HG03521 (cell line): ENCODE measurements at regions not wholly inside any gene's neighbourhood (a gene's known extent, or its start where the extent isn't known, plus 50 kb on each side); places are given as distances from the start of the nearest gene placed in this dataset.

Experiments used
- ATAC-seq: cut with Tn5 transposase; IDR thresholded peaks from one replicate; pipeline ENCODE4 v1.9.1; 2021; ENCODE audit warnings: mild to moderate bottlenecking, moderate library complexity; ENCODE audit not compliant: unreplicated experiment

DNA sequence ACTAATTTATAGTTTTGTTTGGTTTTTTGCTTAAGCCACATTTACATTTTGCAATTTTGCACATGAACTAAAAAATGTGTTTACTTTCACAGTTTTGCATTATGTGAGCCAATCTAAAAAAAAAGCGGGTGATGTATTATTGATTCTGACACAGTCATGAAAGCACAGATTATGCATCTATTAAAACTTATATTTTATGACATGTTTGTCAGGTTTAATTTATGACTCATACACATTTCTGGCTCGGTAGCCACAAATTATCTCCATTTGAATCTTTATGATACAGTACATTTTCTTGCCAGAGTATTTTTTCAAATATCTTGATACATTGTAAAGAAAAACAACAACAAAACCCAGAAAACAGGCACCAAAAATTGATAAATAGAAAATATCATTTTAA is 280.4 kb upstream of the GRIP1 start:
- no peak for ATAC-seq

DNA sequence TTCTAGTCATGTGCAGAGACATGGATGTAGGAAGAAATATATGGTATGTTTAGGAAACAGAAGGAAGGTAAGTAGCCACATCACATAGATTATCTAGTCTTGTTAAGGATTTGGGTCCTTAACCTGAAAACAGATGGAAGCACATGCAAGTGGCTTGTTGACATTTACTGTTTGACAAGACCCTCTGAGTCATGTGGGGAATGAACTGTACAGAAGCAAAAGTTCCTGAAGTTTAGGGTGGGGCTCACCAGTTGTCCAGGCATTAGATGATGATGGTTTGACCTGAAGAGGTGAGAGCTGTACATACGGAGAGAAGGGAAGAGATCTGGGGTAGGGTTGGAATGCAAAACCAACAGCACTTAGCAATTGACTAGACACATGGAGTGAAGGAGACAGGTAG is 281.1 kb upstream of the GRIP1 start:
- ATAC-seq = no peak

DNA sequence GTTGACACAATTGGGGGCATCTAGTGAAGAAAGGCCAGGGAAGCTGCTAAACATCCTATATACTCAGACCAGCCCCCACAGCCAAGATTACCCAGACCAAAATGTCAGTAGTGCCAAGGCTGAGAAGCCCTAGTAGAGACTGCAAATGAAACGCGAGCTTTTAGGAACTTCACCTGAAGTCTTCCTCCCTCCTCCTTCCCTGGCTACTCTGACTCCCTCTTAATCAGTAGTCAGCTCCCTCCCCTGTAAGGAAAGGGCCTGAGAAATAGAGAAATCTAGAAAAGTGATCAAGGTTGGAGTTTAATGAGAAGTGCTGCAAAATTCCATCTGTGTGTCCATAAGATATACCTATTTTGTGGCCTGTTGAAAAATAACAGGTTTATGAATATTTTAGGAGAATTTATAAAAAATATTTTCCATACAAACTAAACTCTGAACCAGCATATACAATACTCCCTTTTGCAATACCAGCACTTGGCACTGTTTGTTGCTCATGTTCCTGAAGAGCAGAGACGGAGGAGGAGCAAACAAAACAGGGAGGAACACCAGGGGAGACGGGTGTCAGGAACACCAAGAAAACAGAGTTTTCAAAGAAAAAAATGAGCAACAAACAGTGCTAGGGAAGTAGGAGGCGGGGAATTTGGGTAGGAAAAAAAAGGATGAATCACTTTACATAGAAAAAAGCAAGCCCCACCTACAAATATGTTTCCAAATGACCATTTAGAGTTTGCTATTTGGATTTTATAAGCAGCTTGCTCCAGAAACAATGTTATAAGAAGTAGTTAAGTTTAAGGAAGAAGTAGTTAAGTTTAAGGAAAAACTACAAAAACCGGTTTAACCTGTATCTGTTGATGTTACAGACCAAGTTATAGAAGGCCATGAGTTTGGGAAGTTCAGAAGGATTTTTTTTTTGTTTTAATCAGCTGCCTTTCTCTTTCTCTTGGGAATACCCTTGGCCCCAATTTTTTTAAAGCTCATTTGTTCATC is 282.1 kb upstream of the GRIP1 start:
- no peak for ATAC-seq

DNA sequence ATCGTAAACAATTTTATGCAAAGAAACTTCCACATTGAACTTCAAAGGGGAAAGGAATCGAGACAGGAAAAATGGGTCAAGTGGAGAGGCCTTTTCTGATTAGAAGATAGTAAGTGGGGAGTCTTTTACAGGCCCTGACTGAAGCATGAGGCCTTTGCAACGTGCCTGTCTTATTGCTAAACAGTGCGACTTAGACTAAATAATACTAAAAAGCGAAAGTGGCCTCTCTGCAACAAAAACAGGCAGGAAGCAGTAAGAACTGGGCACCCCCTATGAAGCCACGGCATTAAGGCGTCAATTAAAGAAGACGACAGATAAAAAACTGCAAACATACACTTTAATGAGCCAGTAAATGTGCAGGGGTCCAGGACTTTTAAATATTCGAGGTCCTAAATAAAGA is 283.4 kb upstream of the GRIP1 start:
- ATAC-seq = no peak

DNA sequence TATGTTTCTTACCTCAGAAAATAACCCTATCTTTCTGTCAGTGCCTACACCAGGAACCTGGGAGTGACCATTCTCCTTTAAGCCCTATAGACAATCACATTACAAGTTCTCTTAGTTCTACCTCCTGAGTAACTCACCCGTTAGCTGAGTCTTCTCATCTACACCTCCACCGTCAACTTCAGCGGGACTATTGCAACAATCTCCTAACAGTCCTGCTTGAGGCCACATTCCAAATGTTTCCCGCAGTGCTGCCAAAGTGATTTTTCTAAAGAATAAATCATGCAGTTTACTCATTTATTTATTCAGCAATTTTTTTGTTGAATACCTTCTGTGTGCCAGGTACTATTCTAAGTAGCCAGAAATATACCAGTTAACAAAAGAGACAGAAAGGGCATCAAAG is 285.0 kb upstream of the GRIP1 start:
- no peak for ATAC-seq

DNA sequence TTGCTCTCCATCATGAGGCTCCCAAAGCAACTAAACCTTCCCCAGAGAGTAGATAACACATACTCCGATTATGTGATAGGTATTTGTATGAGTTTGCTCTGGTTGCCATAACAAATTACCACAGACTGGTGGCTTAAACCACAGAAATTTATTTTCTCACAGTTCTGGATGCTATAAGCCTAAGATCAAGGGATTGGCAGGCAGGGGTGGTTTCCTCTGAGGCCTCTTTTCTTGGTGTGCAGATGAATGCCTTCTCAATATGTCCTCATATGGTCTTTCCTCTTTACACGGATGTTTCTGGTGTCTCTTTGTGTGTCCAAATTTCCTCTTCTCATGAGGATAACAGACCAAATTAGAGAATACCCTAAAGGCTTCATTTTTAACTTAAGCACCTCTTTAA is 285.8 kb upstream of the GRIP1 start:
- ATAC-seq = no peak

DNA sequence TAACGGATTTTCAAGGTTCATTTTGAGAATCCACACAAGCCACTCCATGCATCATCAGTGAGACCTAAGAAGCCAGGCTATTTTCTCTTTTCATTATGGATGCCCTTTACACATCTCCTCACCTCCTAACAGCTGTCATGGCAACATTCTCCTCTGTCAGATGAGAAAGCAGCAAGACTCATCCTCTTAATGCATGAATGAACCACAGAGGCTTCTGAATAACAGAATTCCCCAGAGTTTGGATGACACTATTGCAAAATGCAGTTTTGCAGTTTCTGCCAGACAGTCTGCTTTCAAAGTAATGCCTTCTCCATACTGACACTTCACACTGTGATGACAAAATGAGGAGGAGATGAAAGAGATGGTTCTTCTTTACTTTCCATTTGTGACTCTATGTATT is 286.7 kb upstream of the GRIP1 start:
- no peak for ATAC-seq

DNA sequence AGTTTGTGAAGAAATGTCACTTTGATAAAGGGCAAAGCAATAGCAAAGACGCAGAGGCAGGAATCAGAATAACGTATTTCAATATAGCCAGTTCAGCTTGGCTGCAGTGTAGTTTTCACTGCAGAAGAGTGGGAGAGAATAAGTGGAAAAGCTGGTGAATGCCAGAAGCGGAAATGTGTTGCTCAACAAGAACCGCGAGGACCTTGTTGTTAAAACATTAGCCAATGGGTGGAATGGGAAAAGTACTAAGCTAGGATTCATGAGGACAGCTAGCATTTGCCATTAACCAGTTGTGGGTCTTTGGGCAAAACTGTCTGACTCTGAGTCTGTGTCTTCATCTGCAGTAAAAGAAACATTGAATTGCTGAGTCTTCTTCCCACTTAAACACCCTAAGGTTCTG is 292.9 kb upstream of the GRIP1 start:
- no peak for ATAC-seq

DNA sequence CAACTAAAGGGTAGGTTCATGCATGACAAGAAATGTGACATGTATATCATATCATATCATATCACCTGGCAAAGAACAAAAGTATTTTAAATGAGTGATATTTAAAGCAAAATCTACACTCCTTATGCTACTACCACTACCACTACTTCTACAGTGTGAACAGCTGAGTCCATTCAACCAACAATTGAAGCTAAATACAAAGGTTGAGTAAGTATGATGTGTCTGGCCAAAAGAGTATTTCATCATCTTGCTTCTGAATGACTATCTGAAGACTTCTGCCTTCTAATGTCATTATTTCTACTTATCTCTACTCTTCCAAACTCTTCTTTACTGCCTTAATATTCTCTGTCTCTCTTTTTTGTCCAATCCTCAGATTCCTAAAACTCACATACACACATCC is 292.6 kb upstream of the CAND1 start:
- ATAC-seq = no peak

DNA sequence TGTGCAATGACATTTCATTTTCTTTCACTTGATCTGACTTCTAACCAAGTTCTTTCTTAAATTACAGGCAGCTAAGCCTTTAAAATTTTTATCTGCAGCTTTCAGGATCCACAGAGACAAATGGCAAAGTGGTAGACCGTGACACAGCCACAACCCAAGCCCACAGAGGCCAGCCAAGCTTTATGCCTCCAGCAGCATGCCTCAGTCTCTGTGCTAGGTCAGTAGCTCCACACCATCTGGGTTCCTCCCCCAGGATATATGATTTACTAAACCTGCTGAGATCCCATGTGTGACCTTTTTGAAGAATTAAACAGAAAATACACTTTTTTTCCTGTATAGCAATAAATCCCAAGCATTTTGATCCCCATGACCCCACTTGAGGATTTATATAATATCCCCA is 290.4 kb upstream of the CAND1 start:
- no peak for ATAC-seq

DNA sequence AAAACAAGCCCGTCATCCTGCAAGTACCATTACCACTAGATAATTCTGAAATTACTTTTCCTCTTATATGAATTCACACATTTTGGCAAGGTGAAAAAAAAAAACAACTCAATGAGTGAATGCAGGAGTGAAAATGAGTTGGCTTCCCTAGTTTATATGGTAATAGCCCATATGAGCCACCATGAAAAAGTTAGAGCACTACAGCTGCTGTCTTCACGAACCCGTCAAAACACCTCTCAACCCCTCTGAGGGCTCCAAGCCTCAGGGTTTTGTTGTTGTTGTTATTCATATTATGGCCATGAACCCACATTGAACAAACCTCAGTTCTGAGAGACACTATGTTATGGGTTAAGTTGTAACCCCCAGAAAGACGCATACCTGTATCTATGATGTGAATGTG is 289.9 kb upstream of the CAND1 start:
- no peak for ATAC-seq

DNA sequence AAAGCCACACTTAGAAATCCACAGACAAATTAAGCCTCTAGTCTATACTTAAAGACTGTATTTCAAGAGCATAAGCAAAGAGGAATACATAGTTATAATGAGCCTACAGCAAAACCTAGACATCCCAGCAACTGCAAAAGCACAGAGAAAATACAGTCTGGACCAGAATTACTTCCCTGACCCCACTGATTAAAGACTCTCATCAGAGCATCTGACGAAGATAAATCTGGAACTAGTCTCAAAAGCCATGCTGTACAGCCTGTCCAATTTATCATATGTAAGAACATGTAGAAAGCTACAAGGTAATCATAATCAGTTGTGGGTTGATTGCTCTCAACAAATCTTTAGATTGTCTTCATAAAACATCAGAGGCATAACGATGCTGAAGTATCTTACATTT is 285.1 kb upstream of the CAND1 start:
- ATAC-seq = no peak

DNA sequence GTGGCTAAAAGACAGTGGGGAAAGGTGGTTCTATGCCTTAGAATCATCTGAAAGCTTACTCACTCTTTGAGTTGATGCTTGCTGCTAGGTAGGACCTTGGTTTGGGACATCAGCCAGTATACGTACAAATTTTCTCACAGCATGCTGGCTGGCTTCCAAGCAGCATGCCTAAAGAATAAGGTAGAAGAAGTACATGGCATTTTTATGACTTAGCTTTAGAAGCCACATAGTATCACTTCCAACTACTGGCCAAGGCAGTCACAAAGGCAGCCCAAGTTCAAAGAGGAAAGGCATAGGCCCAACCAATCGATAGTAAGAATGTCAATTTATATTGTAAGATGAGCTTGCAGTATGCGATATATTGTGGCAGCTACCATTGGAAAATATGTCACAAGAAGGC is 284.2 kb upstream of the CAND1 start:
- no peak for ATAC-seq

DNA sequence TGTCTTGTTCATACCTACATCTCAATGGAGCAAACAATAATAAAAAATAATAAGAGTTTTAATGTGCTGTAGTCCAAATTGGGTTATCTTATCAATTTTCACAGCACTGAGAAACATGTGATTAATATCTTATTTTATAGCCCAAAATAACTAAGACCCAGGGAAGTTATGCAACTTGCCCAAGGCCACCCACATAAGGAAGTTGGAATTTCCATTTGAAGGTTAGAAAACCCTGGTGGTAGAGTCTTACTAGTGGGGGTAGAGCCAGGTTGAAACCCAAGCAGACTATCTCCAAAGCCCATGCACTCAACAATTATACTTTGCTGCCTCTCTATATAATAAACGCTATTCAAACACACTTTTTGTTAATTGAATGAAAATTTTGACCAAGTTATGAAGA is 270.0 kb upstream of the CAND1 start:
- ATAC-seq = no peak

DNA sequence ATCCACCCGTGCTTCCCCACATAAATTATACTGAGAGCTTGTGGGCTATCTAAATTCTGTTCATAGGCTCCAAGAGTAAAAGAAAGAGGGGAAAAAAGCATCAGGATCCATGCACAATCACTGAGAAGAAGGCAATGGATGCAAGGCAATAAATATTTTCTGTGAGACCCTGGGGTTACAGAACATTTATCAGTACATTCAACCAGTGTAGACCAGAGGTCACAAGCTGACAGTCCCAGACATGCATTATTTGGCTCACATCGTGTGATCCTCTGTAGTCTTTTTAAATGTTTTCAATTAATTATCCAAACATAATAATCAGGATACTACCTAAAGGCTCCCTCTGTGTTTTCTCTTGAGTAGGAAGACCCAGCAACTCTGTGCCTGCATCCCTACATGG is 267.9 kb upstream of the CAND1 start:
- ATAC-seq = no peak

DNA sequence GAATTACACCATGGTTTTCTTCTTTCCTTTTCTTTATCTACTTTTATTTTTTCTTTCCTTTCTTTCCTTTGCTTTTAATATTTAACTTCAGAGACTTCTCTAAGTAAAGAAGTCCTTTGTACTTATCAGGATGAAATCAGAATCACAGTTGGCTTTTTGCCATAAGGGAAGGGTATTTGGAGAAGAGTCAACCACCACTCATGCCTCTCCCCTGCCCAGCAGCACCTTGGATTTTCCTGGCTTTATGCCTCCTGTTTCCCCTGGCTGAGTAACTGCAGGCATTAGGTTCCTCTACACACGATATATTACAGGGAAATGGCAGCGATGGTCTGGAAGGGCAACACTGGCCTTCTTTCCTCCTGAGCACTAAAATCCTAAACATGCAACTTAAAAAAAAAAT is 266.4 kb upstream of the CAND1 start:
- ATAC-seq = no peak

DNA sequence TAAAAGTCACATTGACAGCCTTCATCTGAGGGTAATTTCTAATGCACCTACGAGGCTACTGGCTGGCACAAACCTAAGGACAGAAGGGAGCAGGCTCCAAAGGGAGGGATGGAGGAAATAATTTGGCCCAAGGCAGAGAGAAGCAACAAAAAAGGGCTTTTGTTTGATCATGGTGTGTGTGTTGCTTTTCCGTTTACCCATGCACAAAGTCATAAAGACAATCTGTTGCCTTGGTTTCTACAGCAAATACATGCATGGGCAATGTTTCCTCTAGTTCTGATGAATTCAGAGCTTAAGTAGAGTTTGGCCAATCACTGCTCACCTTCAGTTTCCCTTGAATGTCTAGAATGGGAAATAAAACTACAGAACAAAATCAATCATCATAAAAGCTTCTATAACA is 262.5 kb upstream of the CAND1 start:
- no peak for ATAC-seq

DNA sequence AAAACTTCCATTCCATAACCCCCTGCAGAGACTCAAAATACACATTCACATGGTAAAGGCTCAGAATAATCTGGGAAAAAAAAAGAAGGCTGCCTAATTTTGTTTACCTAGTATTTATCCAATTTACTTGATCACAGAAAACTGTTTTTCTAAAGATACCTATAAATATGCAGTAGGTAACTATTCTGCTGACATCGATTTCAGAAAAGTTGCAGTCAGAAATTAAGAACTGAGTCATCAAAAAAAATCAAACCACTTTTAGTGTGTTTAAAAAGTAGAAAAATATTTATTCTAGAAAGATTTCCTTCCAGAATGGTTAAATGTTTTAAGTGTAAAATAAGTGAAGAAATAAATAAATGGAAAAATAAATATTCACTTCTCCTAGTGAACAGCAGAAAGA is 254.5 kb upstream of the CAND1 start:
- no peak for ATAC-seq

DNA sequence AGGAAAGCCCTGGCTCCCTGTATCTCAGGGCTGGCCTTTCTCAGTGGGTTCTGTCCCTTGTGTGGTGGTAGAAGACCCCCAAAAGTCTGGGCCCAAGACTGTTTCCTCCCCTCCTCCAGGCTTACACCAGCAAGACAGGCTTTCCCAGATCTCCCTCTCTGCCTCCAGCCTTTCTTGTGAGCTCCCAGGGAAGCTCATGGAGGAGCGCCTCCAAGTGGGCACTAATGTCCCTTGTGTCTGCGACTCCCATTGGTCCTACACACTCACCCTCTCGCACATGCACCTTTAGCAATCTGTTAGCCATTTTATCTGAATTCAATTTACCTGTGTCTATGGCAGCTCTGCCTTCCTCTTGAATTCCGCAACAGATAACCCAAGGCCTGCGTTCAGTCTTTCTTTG is 251.1 kb upstream of the CAND1 start:
- ATAC-seq = no peak

DNA sequence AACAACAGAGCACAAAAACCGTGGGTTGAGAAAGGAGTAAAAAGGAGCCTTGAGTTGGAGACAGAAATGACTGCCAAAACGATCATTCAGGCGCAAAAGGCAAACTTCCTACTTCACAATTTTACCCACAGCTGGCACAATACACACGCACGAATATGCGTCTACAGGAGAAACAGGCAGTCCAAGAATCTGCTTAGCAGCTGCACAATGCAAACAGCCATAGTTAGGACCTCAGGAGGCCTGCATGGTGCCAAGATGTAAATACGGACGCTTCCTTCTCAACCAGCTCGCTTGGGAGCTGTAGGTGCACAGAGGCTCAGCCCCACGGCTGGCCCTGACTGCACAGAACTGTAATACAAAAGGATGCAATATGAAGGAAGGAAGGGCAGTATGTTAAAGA is 250.1 kb upstream of the CAND1 start:
- no peak for ATAC-seq

DNA sequence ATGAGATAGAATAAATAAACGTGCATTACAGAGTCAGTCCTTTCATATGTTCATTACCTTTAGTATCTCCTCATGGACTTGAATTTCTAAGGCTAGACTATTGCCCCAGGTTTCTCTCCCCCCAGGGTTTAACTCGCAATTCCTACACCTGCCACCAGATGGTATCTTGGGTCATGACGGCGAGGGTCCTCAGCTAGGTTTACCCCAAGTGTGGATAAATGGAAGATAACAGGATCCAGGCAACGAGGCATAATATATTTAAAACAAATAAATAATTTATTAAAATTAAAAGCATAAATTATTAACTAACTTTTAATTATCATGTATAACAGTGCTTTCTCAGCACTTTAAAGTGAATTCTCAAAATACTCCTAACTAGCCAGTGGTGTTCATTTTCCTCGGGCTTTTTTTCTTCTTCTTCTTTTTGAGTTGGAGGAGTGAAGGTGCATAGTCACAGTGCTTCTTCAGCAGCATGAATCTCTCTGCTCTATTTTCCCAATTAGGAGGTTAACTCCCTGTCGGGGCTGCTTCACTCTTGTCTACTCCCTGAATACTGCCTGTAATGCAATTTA is 243.5 kb upstream of the CAND1 start:
- peak; percentile 65 for ATAC-seq

DNA sequence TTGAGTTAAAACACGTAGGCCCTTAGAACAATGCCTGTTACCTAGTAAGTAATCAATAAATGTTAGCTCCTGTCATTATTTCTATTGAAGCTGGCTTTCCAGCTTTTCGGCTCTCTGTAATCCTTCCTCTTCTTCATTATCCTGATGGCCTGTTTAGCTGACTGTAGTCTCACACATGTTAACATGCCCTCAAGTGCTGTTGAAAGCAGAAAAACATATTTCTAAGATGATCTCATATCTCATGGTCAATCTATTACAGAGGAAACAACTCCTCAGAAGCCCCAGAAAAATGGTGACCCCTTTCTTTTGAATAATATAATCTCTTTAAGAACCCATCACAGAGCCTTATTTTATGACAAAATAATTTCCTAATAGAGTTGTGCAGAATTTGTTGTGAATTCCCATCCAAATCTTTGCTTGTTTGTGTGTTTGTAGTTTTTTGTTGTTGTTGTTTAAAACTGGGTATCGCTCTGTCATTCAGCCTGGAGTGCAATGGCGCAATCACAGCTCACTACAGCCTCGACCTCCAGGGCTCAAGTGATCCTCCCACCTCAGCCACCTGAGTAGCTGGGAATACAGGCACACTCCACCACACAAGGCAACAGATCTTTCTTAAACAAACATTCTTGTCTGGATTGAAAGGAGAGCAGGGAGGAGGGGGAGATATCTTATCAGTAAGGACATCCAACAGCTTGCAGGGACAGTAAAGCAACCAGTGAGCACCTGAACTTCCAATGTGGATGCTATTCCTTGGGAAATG is 242.5 kb upstream of the CAND1 start:
- no peak for ATAC-seq
